ENCODE measurements at regions not wholly inside any gene's neighbourhood (a gene's known extent, or its start where the extent isn't known, plus 50 kb on each side); places are given as distances from the start of the nearest gene placed in this dataset.
A peak's percentile ranks its signal among the peaks of the same experiment; 100 is the strongest.

- no peak for ATAC-seq
- intact Hi-C loops (cut with DNase I), result no loop called here
- H3K4me1 ChIP-seq, result peaks cover 5% of the 10 kb centered on the region
- no peak overlapping the region for H3K4me3 ChIP-seq
- no peaks in the 10 kb centered on the region for H3K36me3 ChIP-seq
- DNase-seq, result no peak
- TF ChIP-seq CTCF (IDR thresholded peaks at IDR 0.05), result no peak
- no peaks in the 10 kb centered on the region for H3K9me3 ChIP-seq
- no peaks in the 10 kb centered on the region for H3K27me3 ChIP-seq (ENCODE audit: low read depth)
- no peak overlapping the region for H3K27ac ChIP-seq
Observed at GRCh38 chr13:28585561-28585960, 73.4 kb upstream of the POMP start.

GRCh38 chr13:28584873-28585381 is 74.0 kb upstream of the POMP start:
- DNase-seq, result no peak
- no peak for TF ChIP-seq CTCF (IDR thresholded peaks at IDR 0.05)
- no peaks in the 10 kb centered on the region for H3K36me3 ChIP-seq
- H3K9me3 ChIP-seq, result no peaks in the 10 kb centered on the region
- no peak overlapping the region for H3K4me3 ChIP-seq
- intact Hi-C loops (cut with DNase I), result no loop called here
- no peak overlapping the region for H3K27ac ChIP-seq
- H3K27me3 ChIP-seq (ENCODE audit: low read depth), result no peaks in the 10 kb centered on the region
- ATAC-seq, result no peak
- H3K4me1 ChIP-seq, result peaks cover 5% of the 10 kb centered on the region

GRCh38 chr13:28583651-28584091 is 75.3 kb upstream of the POMP start:
- no peak overlapping the region for H3K27ac ChIP-seq
- intact Hi-C loops (cut with DNase I), result no loop called here
- no peaks in the 10 kb centered on the region for H3K9me3 ChIP-seq
- no peaks in the 10 kb centered on the region for H3K27me3 ChIP-seq (ENCODE audit: low read depth)
- ATAC-seq (no peak), DNase-seq (no peak)
- H3K4me1 ChIP-seq, result peaks cover 5% of the 10 kb centered on the region
- TF ChIP-seq CTCF (IDR thresholded peaks at IDR 0.05), result no peak
- H3K4me3 ChIP-seq, result no peak overlapping the region
- no peaks in the 10 kb centered on the region for H3K36me3 ChIP-seq

- ATAC-seq (no peak), DNase-seq (no peak)
- H3K36me3 ChIP-seq, result no peaks in the 10 kb centered on the region
- no peaks in the 10 kb centered on the region for H3K9me3 ChIP-seq
- intact Hi-C loops (cut with DNase I), result no loop called here
- no peak overlapping the region for H3K27ac ChIP-seq
- no peaks in the 10 kb centered on the region for H3K27me3 ChIP-seq (ENCODE audit: low read depth)
- H3K4me3 ChIP-seq, result no peak overlapping the region
- no peak for TF ChIP-seq CTCF (IDR thresholded peaks at IDR 0.05)
- peaks cover 5% of the 10 kb centered on the region for H3K4me1 ChIP-seq
Observed at GRCh38 chr13:28582892-28583240, 76.1 kb upstream of the POMP start.

- no peak for DNase-seq
- Histone ChIP-seq H3K36me3 (no peaks in the 10 kb centered on the region), H3K4me3 (no peak overlapping the region), H3K9me3 (no peaks in the 10 kb centered on the region), H3K4me1 (peaks cover 5% of the 10 kb centered on the region), H3K27me3 (ENCODE audit: low read depth) (no peaks in the 10 kb centered on the region), H3K27ac (no peak overlapping the region)
- no peak for TF ChIP-seq CTCF (IDR thresholded peaks at IDR 0.05)
- ATAC-seq, result peak in 1 of 2 donors; percentile 32
- intact Hi-C loops (cut with DNase I), result no loop called here
Observed at GRCh38 chr13:28582225-28582891, 76.6 kb upstream of the POMP start.
